Thoracic aorta (tissue), 2 donors: ENCODE measurements at regions not wholly inside any gene's neighbourhood (a gene's known extent, or its start where the extent isn't known, plus 50 kb on each side); places are given as distances from the start of the nearest gene placed in this dataset.
A peak's percentile ranks its signal among the peaks of the same experiment; 100 is the strongest.

ENCODE experiments used
- ATAC-seq: fragments of 150-250 bp; one replicate; pipeline ENCODE4 v1.8.0; 2017; ENCODE audit warnings: low read depth; ENCODE audit not compliant: insufficient number of reproducible peaks, low FRiP score
- DNase-seq: peaks from one replicate; pipeline ENCODE4 v3.0.0-alpha.2; 2020; ENCODE audit warnings: low spot score
- H3K27ac ChIP-seq, 2 donors: fragments of 200-600 bp; sonication (generic); 1 replicate in 1 of 2; 2 replicates in 1 of 2; pipeline ENCODE4 v1.5.1; 2016; ENCODE audit warnings: mild to moderate bottlenecking in 2 of 2, moderate library complexity in 2 of 2
- H3K27me3 ChIP-seq: fragments of 200-600 bp; sonication (generic); replicated peaks from 2 replicates; pipeline ENCODE4 v1.6.0; 2016; ENCODE audit warnings: mild to moderate bottlenecking; ENCODE audit not compliant: insufficient read depth
- H3K36me3 ChIP-seq: fragments of 200-600 bp; sonication (generic); one replicate; pipeline ENCODE4 v1.5.1; 2016
- H3K4me1 ChIP-seq, 2 donors: fragments of 200-600 bp; sonication (generic); 1 replicate in 1 of 2; 2 replicates in 1 of 2; pipeline versions ENCODE4 v1.5.1 to v1.6.0; 2016; ENCODE audit warnings: low read depth in 2 of 2, mild to moderate bottlenecking in 1 of 2; ENCODE audit not compliant: control insufficient read depth in 1 of 2
- H3K4me3 ChIP-seq: fragments of 200-600 bp; sonication (generic); 2 replicates; pipeline ENCODE4 v1.5.1; 2016; ENCODE audit warnings: mild to moderate bottlenecking
- H3K9me3 ChIP-seq: fragments of 200-600 bp; sonication (generic); 2 replicates; pipeline ENCODE4 v1.5.1; 2016
- TF ChIP-seq, protein P1 (sequence below): fragments of 200-600 bp; sonication (generic); IDR thresholded peaks from one replicate; pipeline ENCODE4 v1.5.1; 2019; ENCODE audit warnings: antibody characterized with exemption

DNA sequence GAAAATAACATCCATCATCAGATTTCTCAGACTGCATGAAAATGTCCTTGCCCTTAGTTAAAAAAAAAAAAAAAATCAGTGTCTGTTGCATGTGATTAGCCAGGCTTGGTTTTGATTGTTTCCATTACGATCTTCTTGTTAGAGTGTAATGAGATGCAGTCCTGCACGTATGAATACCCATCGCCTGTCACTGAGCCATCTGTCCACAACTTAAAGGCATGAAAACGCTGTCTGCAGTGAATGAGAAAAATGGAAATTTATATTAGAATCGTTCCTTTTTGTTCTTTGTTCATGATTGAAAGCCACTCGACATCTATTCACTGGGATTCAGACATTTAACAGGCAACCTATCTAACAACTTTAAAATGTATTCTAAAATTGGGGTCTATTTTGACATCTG lies 521.7 kb upstream of the SPHKAP start:
- H3K9me3 ChIP-seq = no peaks in the 10 kb centered on the region
- ATAC-seq (no peak), DNase-seq (no peak)
- TF ChIP-seq, protein P1, sequence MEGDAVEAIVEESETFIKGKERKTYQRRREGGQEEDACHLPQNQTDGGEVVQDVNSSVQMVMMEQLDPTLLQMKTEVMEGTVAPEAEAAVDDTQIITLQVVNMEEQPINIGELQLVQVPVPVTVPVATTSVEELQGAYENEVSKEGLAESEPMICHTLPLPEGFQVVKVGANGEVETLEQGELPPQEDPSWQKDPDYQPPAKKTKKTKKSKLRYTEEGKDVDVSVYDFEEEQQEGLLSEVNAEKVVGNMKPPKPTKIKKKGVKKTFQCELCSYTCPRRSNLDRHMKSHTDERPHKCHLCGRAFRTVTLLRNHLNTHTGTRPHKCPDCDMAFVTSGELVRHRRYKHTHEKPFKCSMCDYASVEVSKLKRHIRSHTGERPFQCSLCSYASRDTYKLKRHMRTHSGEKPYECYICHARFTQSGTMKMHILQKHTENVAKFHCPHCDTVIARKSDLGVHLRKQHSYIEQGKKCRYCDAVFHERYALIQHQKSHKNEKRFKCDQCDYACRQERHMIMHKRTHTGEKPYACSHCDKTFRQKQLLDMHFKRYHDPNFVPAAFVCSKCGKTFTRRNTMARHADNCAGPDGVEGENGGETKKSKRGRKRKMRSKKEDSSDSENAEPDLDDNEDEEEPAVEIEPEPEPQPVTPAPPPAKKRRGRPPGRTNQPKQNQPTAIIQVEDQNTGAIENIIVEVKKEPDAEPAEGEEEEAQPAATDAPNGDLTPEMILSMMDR = no peak
- no peak overlapping the region for H3K27ac ChIP-seq
- no peaks in the 10 kb centered on the region for H3K27me3 ChIP-seq
- H3K4me3 ChIP-seq = no peak overlapping the region
- H3K36me3 ChIP-seq = no peaks in the 10 kb centered on the region
- no peaks in the 10 kb centered on the region for H3K4me1 ChIP-seq

DNA sequence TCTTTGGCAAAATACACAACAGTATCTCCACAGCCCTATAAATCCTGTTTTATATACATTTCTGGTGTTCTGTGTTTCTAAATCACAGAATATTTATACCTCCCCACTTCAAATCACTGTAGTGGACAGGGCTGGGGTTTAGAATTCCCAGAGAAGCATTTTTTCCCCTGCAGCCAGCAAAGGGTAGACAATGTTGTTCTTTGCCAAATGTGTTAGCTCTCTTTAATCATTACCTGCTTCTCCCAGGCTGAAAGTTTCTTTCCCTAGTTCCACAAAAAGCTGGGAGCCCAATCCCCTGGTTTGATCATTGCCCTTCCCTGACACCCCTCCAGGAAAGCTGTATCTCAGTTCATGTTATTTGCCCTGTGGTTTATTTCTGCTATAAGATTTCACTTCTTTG lies 520.0 kb upstream of the SPHKAP start:
- no peaks in the 10 kb centered on the region for H3K36me3 ChIP-seq
- no peaks in the 10 kb centered on the region for H3K9me3 ChIP-seq
- DNase-seq = no peak
- no peaks in the 10 kb centered on the region for H3K27me3 ChIP-seq
- H3K27ac ChIP-seq = no peak overlapping the region
- TF ChIP-seq, protein P1 = no peak
- H3K4me3 ChIP-seq = no peak overlapping the region
- ATAC-seq = no peak
- H3K4me1 ChIP-seq = no peaks in the 10 kb centered on the region

DNA sequence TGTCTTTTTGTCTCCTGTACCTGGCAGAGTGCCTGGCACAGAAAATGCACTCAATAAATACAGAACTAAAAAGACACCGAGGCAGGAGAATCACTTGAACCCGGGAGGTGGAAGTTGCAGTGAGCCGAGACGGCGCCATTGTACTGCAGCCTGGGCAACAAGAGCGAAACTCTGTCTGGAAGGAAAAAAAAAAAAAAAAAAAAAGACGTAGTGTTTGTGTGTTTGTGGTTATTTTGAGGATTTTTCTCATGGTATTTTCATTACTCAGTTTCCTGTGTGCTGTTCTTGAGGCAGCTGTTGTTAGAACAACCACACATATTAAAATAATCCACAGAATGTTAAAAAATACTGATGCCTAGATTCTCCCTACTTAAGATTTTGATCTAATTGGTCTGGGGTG lies 519.2 kb upstream of the SPHKAP start:
- Histone ChIP-seq H3K36me3 (no peaks in the 10 kb centered on the region), H3K4me3 (no peak overlapping the region), H3K27ac (no peak overlapping the region), H3K9me3 (no peaks in the 10 kb centered on the region), H3K4me1 (no peaks in the 10 kb centered on the region), H3K27me3 (no peaks in the 10 kb centered on the region)
- DNase-seq (no peak), ATAC-seq (no peak)
- TF ChIP-seq, protein P1 = no peak

DNA sequence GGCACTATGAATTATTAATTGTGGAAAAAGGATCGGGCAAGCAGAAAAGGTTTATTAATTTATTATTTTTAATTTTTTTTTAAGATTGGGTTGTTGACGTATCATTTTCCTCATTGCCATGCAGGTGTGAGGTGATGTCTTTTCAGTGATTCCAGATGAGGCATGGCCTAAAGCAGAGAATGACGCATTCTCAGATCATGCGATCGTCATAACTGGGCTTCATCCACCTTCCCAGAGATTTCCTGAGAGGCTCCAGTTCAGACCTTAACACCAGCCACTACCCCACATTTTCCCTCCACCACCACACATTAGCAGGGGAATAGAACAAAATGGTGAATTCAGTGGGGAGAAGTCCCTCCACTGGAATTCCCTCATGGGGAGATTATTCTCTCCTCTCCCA lies 518.4 kb upstream of the SPHKAP start:
- H3K27me3 ChIP-seq = no peaks in the 10 kb centered on the region
- H3K9me3 ChIP-seq = no peaks in the 10 kb centered on the region
- no peak overlapping the region for H3K4me3 ChIP-seq
- DNase-seq (no peak), ATAC-seq (no peak)
- H3K36me3 ChIP-seq = no peaks in the 10 kb centered on the region
- no peaks in the 10 kb centered on the region for H3K4me1 ChIP-seq
- TF ChIP-seq, protein P1 = no peak
- no peak overlapping the region for H3K27ac ChIP-seq

DNA sequence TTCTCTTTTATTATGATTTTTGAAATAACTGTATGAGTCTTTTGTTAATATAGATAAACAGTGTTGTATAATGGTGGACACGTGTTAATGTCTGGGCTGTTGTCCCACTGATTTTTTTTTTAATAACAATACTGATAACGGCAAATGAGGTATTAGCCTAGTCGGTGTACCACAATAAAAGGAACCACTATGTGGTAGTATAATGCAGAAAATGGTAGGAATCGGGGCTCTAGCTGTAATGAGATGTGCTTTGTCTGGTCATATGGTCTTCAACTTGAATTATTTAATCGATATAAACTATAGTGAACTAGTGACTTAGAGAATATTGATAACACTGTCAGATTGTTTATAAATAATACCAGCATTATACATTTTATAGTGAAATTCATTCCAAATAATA lies 517.9 kb upstream of the SPHKAP start:
- Histone ChIP-seq H3K4me3 (no peak overlapping the region), H3K36me3 (no peaks in the 10 kb centered on the region), H3K4me1 (no peaks in the 10 kb centered on the region), H3K9me3 (no peaks in the 10 kb centered on the region), H3K27me3 (no peaks in the 10 kb centered on the region), H3K27ac (no peak overlapping the region)
- DNase-seq (no peak), ATAC-seq (no peak)
- TF ChIP-seq, protein P1 = peak; percentile 26
